GM12873 (cell line): ENCODE measurements at regions not wholly inside any gene's neighbourhood (a gene's known extent, or its start where the extent isn't known, plus 50 kb on each side); places are given as distances from the start of the nearest gene placed in this dataset.

Experiments
- TF ChIP-seq, protein P1 (sequence below): IDR thresholded peaks from 2 replicates; pipeline ENCODE4 v1.5.1; 2012; ENCODE audit warnings: low read depth, mild to moderate bottlenecking, moderate library complexity, low read length, control low read depth; ENCODE audit not compliant: insufficient read depth; ENCODE audit errors: missing control alignments

GRCh38 chr2:67294218-67294617 lies 102.9 kb upstream of the ETAA1 start:
- TF ChIP-seq, protein P1, sequence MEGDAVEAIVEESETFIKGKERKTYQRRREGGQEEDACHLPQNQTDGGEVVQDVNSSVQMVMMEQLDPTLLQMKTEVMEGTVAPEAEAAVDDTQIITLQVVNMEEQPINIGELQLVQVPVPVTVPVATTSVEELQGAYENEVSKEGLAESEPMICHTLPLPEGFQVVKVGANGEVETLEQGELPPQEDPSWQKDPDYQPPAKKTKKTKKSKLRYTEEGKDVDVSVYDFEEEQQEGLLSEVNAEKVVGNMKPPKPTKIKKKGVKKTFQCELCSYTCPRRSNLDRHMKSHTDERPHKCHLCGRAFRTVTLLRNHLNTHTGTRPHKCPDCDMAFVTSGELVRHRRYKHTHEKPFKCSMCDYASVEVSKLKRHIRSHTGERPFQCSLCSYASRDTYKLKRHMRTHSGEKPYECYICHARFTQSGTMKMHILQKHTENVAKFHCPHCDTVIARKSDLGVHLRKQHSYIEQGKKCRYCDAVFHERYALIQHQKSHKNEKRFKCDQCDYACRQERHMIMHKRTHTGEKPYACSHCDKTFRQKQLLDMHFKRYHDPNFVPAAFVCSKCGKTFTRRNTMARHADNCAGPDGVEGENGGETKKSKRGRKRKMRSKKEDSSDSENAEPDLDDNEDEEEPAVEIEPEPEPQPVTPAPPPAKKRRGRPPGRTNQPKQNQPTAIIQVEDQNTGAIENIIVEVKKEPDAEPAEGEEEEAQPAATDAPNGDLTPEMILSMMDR: no peak

GRCh38 chr2:67295406-67295805 lies 101.7 kb upstream of the ETAA1 start:
- TF ChIP-seq, protein P1: no peak

GRCh38 chr2:67295851-67296250 lies 101.3 kb upstream of the ETAA1 start:
- TF ChIP-seq, protein P1: no peak

DNA sequence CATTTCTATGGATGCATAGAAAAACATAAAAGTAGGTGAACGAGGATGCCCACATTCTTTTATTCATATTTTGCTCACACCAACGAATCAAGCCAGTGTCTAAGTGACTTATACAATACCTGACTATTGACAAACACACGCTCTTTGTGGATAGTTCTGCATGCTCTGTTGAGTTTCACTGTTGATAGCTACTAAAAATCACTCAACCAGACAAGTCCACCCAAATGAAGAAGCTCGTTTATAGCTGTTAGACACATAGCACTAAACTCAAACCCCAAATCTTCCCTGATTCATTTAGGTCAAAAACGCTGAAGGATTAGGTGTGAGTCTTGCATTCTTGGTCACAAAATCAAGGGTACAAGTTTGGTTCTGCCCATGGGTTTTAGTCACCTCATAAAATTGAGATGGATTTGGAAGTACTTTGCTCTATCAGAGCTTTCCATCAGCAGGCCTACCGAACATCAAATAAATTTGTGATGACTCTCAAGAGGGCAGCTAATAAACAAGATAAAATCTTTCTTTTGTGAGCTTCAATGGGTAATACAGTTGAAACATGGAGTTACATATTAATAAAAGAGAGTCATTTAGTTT lies 92.7 kb upstream of the ETAA1 start:
- TF ChIP-seq, protein P1: no peak

DNA sequence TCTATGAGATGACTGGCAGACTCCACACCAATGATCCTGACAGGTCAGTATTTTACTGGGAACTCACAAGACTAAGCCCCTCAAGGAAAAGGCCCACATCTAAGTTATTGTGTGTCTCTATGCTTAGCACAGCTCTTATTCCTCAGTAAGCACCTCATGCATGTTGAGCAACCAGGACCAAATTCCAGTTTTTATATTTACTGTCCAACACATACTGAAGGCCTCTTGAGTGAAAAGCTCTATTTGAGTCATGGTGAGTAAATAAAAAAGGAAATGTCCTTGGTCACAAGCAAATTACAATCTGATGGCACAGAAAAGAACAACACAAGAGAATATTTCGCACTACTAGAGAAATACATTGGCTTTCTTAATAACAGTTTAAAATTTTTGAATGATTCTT lies 87.9 kb upstream of the ETAA1 start:
- TF ChIP-seq, protein P1: no peak

DNA sequence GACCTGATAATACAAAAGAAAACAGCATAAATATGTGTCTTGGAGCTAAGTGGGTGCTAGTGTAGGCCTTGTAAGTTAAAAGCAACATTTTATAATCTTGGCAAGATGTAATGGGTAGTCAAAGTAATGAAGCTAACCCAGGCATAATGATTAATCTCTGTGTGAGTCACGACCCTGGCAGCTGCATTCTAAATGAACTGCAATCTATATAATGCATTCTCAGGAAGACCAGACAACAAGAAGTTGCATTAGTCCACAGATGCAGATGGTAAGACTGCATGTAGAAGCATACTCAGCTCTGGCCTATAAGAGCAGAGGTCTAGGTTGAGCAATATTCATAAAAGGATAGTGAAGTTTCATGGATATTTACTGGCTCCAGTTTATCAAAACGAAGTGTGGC lies 85.6 kb upstream of the ETAA1 start:
- TF ChIP-seq, protein P1: no peak

DNA sequence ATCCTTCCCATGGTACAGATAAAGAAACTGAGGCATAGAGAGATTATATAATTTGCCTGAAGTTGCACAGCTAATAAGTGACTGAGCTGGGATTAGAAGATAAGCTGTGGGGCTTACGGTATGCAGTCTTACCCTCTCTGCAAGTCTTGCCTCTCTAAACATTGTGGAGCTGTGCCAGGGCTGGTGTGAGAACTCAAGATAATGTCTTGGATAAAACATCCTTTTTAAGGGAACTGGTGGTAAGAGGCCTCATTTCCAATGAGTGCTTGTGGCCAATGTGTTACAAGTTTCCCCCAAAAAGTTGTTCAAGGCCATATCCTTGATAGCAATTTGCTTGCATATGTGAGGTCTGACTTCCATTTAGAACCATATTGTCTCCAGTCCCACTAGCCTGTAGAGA lies 84.3 kb upstream of the ETAA1 start:
- TF ChIP-seq, protein P1: no peak
